Skeletal muscle cell (primary cell): ENCODE measurements at regions not wholly inside any gene's neighbourhood (a gene's known extent, or its start where the extent isn't known, plus 50 kb on each side); places are given as distances from the start of the nearest gene placed in this dataset.
"Not testable (repeated sequence)": the region's sequence is repeated elsewhere in the genome, so short reads cannot be mapped to it uniquely, and the experiment has no call there.

Experiments used
- DNase-seq: peaks from one replicate; pipeline ENCODE4 v3.0.0-alpha.2; 2010; ENCODE audit warnings: low read depth
- H3K4me3 ChIP-seq: 2 replicates; pipeline ENCODE4 v1.5.1; 2011; ENCODE audit warnings: low read depth, mild to moderate bottlenecking, control low read depth, low read length, moderate library complexity

GRCh38 chr4:133277940-133278339, 128.8 kb downstream of the PCDH10 start:
- H3K4me3 ChIP-seq, DNase-seq: not testable (repeated sequence)

- DNase-seq: no peak
- H3K4me3 ChIP-seq: no peak overlapping the region
These were observed 126.2 kb downstream of the PCDH10 start for GRCh38 chr4:133275246-133275645.

DNA sequence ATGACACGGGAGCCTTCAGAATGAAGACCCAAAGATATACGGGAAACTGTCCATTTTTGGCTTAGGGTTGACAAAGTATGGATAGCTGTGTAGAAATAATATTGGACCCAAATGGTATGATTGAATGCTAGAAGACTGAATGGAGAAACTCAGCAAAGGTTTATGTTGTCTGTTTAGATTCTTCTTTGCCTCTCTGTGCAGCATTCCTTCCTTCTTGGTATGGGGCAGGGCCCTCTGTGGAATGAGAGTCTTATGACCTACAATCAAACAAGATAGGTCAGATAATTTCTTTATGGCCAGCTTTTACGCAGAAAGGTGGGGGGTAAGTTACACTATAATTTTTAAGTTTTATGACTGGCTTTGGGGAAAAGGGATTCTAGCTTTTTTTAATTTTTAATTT, 124.3 kb downstream of the PCDH10 start:
- DNase-seq: no peak
- H3K4me3 ChIP-seq: no peak overlapping the region

DNA sequence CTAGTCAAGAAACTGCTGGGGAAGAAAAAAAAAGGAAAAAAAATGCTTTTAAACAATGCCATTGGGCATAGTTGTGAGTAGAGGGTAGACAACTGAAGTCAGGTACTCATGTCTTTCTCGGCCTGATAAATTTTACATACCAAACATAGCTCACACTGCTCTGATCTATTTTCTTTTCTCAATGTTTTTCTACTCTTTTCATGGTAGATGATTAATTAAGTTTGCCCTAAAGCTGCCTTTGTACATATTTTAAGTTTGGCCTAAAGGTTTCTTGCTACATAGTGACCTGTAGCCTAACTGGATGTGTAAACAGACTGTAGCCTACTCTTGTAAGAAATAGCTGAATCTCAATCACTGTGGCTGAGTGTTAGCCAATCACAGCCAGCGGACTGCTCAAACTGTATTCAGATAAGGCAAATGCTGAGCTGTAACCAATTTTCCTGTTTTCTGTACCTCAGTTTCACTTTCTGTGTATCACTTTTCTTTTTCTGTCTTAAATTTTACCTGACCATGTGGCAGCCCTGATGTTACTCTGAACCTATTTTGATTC, 121.0 kb downstream of the PCDH10 start:
- no peak overlapping the region for H3K4me3 ChIP-seq
- no peak for DNase-seq

DNA sequence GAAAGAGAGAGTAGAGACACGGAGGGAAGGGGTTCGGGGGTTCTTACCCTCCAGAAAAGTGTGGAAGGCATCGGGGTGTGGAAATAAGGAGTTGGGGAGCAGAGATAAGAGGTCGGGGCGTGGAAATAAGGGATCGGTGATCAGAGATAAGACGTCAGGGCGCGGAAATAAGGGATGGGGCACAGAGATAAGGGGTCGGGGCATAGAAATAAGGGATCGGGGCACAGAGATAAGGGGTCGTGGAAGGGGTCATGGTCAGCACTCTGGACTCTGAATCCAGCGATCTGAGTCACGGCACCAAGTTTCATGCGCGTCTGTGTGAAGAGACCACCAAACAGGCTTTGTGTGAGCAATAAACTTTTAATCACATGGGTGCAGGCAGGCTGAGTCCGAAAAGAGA, 119.1 kb downstream of the PCDH10 start:
- DNase-seq: no peak
- H3K4me3 ChIP-seq: no peak overlapping the region

GRCh38 chr4:133267506-133267905, 118.4 kb downstream of the PCDH10 start:
- not testable (repeated sequence) for DNase-seq, H3K4me3 ChIP-seq

- DNase-seq, H3K4me3 ChIP-seq: not testable (repeated sequence)
These were observed 117.9 kb downstream of the PCDH10 start for GRCh38 chr4:133266966-133267365.

- DNase-seq, H3K4me3 ChIP-seq: not testable (repeated sequence)
These were observed 115.2 kb downstream of the PCDH10 start for GRCh38 chr4:133264251-133264650.

GRCh38 chr4:133263104-133263503, 114.0 kb downstream of the PCDH10 start:
- no peak overlapping the region for H3K4me3 ChIP-seq
- DNase-seq: no peak

DNA sequence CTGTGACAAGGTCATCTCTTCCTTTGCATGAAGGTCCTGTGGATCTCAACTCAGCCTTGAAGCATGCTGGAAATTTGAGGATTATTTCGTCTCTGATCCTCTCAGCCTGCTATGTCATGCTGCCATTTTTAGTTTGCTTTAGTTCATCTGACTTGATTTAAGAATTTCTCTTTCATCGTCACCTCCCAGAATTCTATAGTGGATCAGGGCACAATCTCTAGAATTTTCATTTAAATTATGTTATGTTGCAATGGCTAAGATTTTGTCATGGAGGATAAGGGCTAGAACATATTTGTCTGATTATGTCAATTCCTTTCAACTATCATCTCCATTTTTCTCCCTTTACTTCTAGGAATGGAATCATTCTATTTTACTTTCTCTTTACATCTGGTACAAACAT, 98.8 kb downstream of the PCDH10 start:
- no peak overlapping the region for H3K4me3 ChIP-seq
- no peak for DNase-seq

- H3K4me3 ChIP-seq: no peak overlapping the region
- no peak for DNase-seq
These were observed 96.1 kb downstream of the PCDH10 start for GRCh38 chr4:133245226-133245625.
